Sigmoid colon (tissue), 6 donors: ENCODE measurements at regions not wholly inside any gene's neighbourhood (a gene's known extent, or its start where the extent isn't known, plus 50 kb on each side); places are given as distances from the start of the nearest gene placed in this dataset.

Experiments
- DNase-seq: peaks from one replicate; pipeline ENCODE4 v3.0.0-alpha.2; 2019
- H3K27ac ChIP-seq, 4 donors: fragments of 200-600 bp; sonication (generic); one replicate each; pipeline ENCODE4 v1.5.1; 2016 to 2019; ENCODE audit warnings: mild to moderate bottlenecking in 1 of 4
- H3K27me3 ChIP-seq, 3 donors: fragments of 200-600 bp; sonication (generic); one replicate each; pipeline ENCODE4 v1.5.1; 2019; ENCODE audit warnings: mild to moderate bottlenecking in 1 of 3
- H3K36me3 ChIP-seq, 4 donors: fragments of 200-600 bp; sonication (generic); one replicate each; pipeline ENCODE4 v1.5.1; 2016 to 2019
- H3K4me1 ChIP-seq, 4 donors: fragments of 200-600 bp; sonication (generic); one replicate each; pipeline ENCODE4 v1.5.1; 2017 to 2019
- H3K4me3 ChIP-seq, 4 donors: fragments of 200-600 bp; sonication (generic); one replicate each; pipeline ENCODE4 v1.5.1; 2017 to 2019; ENCODE audit warnings: mild to moderate bottlenecking in 2 of 4, moderate library complexity in 1 of 4
- H3K9me3 ChIP-seq, 4 donors: fragments of 200-600 bp in 3 of 4; sonication (generic) in 3 of 4; one replicate each; pipeline versions ENCODE4 v1.5.1 to v1.6.1; 2013 to 2019
- CTCF ChIP-seq, 4 experiments: fragments of 450-650 bp in 3 of 4; fragments of 200-600 bp in 1 of 4; IDR thresholded peaks; one replicate each; pipeline ENCODE4 v1.5.1; 2016 to 2019; ENCODE audit warnings: antibody characterized with exemption in 4 of 4, mild to moderate bottlenecking in 3 of 4, moderate library complexity in 2 of 4
- EP300 ChIP-seq, 4 donors: sonication (generic); formaldehyde crosslinking; IDR thresholded peaks; one replicate each; pipeline ENCODE4 v1.6.1; 2017; ENCODE audit warnings: antibody characterized with exemption in 4 of 4
- POLR2A ChIP-seq, 2 donors: fragments of 450-650 bp; IDR thresholded peaks; one replicate each; pipeline ENCODE4 v1.6.1; 2016; ENCODE audit warnings: antibody characterized with exemption in 2 of 2, mild to moderate bottlenecking in 2 of 2, moderate library complexity in 2 of 2
- POLR2AphosphoS5 ChIP-seq, 4 donors: sonication (generic); formaldehyde crosslinking; IDR thresholded peaks; one replicate each; pipeline ENCODE4 v1.6.1; 2017; ENCODE audit warnings: antibody characterized with exemption in 4 of 4
- WGBS, 2 donors: extraction: QIAGEN DNeasy Blood & Tissue Kit; methylation state at CpG; one replicate each; pipeline ENCODE4 v1.1.7; 2013; 5-methylcytosine and 5-hydroxymethylcytosine counted together
- intact Hi-C: fragments of 100-400 bp; cut with DNase I; formaldehyde crosslinking; loops from one replicate; pipeline ENCODE4 v1.15.1; 2023
- donor health status: healthy with polysubstance abuse.
- donor health status: healthy.

GRCh38 chr11:27777033-27777432, 76.8 kb upstream of the BDNF start:
- WGBS, 2 donors = 80 to 82% methylated on average over 3 of the region's 3 CpGs
- H3K27me3 ChIP-seq = no peaks in the 10 kb centered on the region
- no peak overlapping the region for H3K27ac ChIP-seq
- H3K9me3 ChIP-seq = no peaks in the 10 kb centered on the region
- TF ChIP-seq EP300 (IDR thresholded peaks at IDR 0.05) = no peak
- no peak for TF ChIP-seq POLR2A (IDR thresholded peaks at IDR 0.05)
- TF ChIP-seq CTCF (IDR thresholded peaks at IDR 0.05) = no peak
- TF ChIP-seq POLR2AphosphoS5 (IDR thresholded peaks at IDR 0.05) = no peak
- intact Hi-C loops = no loop called here
- H3K4me1 ChIP-seq = no peaks in the 10 kb centered on the region
- H3K4me3 ChIP-seq = no peak overlapping the region
- DNase-seq = no peak
- no peaks in the 10 kb centered on the region for H3K36me3 ChIP-seq

- WGBS, 2 donors = 88% methylated on average over 1 of the region's 1 CpG
- no peak for TF ChIP-seq EP300 (IDR thresholded peaks at IDR 0.05)
- TF ChIP-seq POLR2AphosphoS5 (IDR thresholded peaks at IDR 0.05) = no peak
- TF ChIP-seq CTCF (IDR thresholded peaks at IDR 0.05) = no peak
- no peak for TF ChIP-seq POLR2A (IDR thresholded peaks at IDR 0.05)
- intact Hi-C loops = no loop called here
- Histone ChIP-seq H3K9me3 (no peaks in the 10 kb centered on the region), H3K4me1 (no peaks in the 10 kb centered on the region), H3K4me3 (no peak overlapping the region), H3K27ac (no peak overlapping the region), H3K36me3 (no peaks in the 10 kb centered on the region), H3K27me3 (no peaks in the 10 kb centered on the region)
- DNase-seq = no peak
These were observed 73.6 kb upstream of the BDNF start for GRCh38 chr11:27773884-27774283.

- intact Hi-C loops = no loop called here
- no peaks in the 10 kb centered on the region for H3K27me3 ChIP-seq
These were observed 71.3 kb upstream of the BDNF start for GRCh38 chr11:27771516-27771915.

GRCh38 chr11:27770576-27770975, 70.3 kb upstream of the BDNF start:
- no peaks in the 10 kb centered on the region for H3K9me3 ChIP-seq
- intact Hi-C loops = no loop called here
- 84 to 92% methylated on average over 4 of the region's 4 CpGs for whole genome bisulfite sequencing, 2 donors
- no peaks in the 10 kb centered on the region for H3K4me1 ChIP-seq
- no peaks in the 10 kb centered on the region for H3K27me3 ChIP-seq
- no peak for DNase-seq
- TF ChIP-seq EP300 (IDR thresholded peaks at IDR 0.05) (no peak), POLR2A (IDR thresholded peaks at IDR 0.05) (no peak), CTCF (IDR thresholded peaks at IDR 0.05) (no peak), POLR2AphosphoS5 (IDR thresholded peaks at IDR 0.05) (no peak)
- H3K4me3 ChIP-seq = no peak overlapping the region
- no peak overlapping the region for H3K27ac ChIP-seq
- H3K36me3 ChIP-seq = no peaks in the 10 kb centered on the region

More at GRCh38 chr11:27771516-27771915, 71.3 kb upstream of the BDNF start:
- TF ChIP-seq CTCF (IDR thresholded peaks at IDR 0.05) = no peak
- TF ChIP-seq POLR2AphosphoS5 (IDR thresholded peaks at IDR 0.05) = no peak
- no peaks in the 10 kb centered on the region for H3K9me3 ChIP-seq
- H3K4me3 ChIP-seq = no peak overlapping the region
- H3K36me3 ChIP-seq = no peaks in the 10 kb centered on the region
- DNase-seq = no peak
- no peak overlapping the region for H3K27ac ChIP-seq
- H3K4me1 ChIP-seq = no peaks in the 10 kb centered on the region

- Histone ChIP-seq H3K4me1 (no peaks in the 10 kb centered on the region), H3K27me3 (no peaks in the 10 kb centered on the region), H3K36me3 (no peaks in the 10 kb centered on the region), H3K9me3 (no peaks in the 10 kb centered on the region), H3K4me3 (no peak overlapping the region), H3K27ac (no peak overlapping the region)
- intact Hi-C loops = no loop called here
- DNase-seq = no peak
- TF ChIP-seq POLR2AphosphoS5 (IDR thresholded peaks at IDR 0.05) = no peak
- TF ChIP-seq POLR2A (IDR thresholded peaks at IDR 0.05) = no peak
- no peak for TF ChIP-seq CTCF (IDR thresholded peaks at IDR 0.05)
- TF ChIP-seq EP300 (IDR thresholded peaks at IDR 0.05) = no peak
These were observed 63.5 kb upstream of the BDNF start for GRCh38 chr11:27763736-27764135.
